GM23338 (cell line): ENCODE measurements at regions not wholly inside any gene's neighbourhood (a gene's known extent, or its start where the extent isn't known, plus 50 kb on each side); places are given as distances from the start of the nearest gene placed in this dataset.

Source experiments
- EZH2 ChIP-seq: fragments of 200-600 bp; sonication (generic); IDR thresholded peaks from one replicate; pipeline ENCODE4 v1.8.0; 2017; ENCODE audit warnings: antibody characterized with exemption, mild to moderate bottlenecking, low read depth; ENCODE audit not compliant: unreplicated experiment
- EZH2phosphoT487 ChIP-seq: fragments of 200-600 bp; sonication (generic); IDR thresholded peaks from one replicate; pipeline ENCODE4 v1.8.1; 2018; ENCODE audit warnings: antibody characterized with exemption; ENCODE audit not compliant: unreplicated experiment
- NANOG ChIP-seq: IDR thresholded peaks from 2 replicates; pipeline ENCODE4 v1.6.1; 2016; ENCODE audit warnings: antibody characterized with exemption, borderline replicate concordance
- POLR2AphosphoS5 ChIP-seq: IDR thresholded peaks from 2 replicates; pipeline ENCODE4 v1.6.1; 2016; ENCODE audit warnings: antibody characterized with exemption, low read depth
- STAT1 ChIP-seq: IDR thresholded peaks from one replicate; pipeline ENCODE4 v1.6.1; 2016; ENCODE audit warnings: antibody characterized with exemption; ENCODE audit not compliant: unreplicated experiment
- ZNF114 ChIP-seq: fragments of 250-450 bp; sonication (Bioruptor Pico); IDR thresholded peaks from 2 replicates; pipeline ENCODE4 v1.5.0; 2020; ENCODE audit warnings: mild to moderate bottlenecking, moderate library complexity
- TF ChIP-seq, protein P1 (sequence below): fragments of 250-450 bp; sonication (Bioruptor Pico); IDR thresholded peaks from 2 replicates; pipeline ENCODE4 v1.5.0; 2020; ENCODE audit warnings: mild to moderate bottlenecking, moderate library complexity
- TF ChIP-seq, protein P2 (sequence below), 2 experiments: fragments of 200-600 bp in 1 of 2; sonication (generic) in 1 of 2; conservative IDR thresholded peaks; 2 replicates each; pipeline versions ENCODE4 v1.5.1 to v1.6.1; 2016 to 2017; ENCODE audit warnings: antibody characterized with exemption in 2 of 2, low read depth in 2 of 2, mild to moderate bottlenecking in 2 of 2, moderate library complexity in 1 of 2
- TF ChIP-seq, protein P3 (sequence below): IDR thresholded peaks from 2 replicates; pipeline ENCODE4 v1.6.1; 2016; ENCODE audit warnings: antibody characterized with exemption

DNA sequence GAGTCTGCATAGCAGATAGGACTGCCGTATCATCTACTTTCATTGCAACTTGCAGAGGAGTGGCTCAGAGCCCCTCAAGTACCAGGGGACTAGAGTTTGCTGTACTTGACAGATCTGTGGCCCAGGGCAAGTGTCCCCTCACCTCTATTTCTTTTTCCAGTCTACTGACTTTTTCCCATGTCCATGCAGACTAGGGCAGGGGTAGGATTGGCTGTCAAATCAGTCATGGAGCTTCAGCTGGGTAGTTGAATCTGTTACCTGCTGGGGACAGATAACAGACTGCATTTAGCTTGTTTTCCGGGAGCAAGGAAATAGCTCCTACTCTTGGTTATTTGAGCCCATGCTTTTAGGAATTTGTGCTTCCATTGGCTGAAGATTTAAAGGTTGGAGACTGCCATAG, 121.0 kb upstream of the CDK13 start (continued):
- TF ChIP-seq, protein P1, sequence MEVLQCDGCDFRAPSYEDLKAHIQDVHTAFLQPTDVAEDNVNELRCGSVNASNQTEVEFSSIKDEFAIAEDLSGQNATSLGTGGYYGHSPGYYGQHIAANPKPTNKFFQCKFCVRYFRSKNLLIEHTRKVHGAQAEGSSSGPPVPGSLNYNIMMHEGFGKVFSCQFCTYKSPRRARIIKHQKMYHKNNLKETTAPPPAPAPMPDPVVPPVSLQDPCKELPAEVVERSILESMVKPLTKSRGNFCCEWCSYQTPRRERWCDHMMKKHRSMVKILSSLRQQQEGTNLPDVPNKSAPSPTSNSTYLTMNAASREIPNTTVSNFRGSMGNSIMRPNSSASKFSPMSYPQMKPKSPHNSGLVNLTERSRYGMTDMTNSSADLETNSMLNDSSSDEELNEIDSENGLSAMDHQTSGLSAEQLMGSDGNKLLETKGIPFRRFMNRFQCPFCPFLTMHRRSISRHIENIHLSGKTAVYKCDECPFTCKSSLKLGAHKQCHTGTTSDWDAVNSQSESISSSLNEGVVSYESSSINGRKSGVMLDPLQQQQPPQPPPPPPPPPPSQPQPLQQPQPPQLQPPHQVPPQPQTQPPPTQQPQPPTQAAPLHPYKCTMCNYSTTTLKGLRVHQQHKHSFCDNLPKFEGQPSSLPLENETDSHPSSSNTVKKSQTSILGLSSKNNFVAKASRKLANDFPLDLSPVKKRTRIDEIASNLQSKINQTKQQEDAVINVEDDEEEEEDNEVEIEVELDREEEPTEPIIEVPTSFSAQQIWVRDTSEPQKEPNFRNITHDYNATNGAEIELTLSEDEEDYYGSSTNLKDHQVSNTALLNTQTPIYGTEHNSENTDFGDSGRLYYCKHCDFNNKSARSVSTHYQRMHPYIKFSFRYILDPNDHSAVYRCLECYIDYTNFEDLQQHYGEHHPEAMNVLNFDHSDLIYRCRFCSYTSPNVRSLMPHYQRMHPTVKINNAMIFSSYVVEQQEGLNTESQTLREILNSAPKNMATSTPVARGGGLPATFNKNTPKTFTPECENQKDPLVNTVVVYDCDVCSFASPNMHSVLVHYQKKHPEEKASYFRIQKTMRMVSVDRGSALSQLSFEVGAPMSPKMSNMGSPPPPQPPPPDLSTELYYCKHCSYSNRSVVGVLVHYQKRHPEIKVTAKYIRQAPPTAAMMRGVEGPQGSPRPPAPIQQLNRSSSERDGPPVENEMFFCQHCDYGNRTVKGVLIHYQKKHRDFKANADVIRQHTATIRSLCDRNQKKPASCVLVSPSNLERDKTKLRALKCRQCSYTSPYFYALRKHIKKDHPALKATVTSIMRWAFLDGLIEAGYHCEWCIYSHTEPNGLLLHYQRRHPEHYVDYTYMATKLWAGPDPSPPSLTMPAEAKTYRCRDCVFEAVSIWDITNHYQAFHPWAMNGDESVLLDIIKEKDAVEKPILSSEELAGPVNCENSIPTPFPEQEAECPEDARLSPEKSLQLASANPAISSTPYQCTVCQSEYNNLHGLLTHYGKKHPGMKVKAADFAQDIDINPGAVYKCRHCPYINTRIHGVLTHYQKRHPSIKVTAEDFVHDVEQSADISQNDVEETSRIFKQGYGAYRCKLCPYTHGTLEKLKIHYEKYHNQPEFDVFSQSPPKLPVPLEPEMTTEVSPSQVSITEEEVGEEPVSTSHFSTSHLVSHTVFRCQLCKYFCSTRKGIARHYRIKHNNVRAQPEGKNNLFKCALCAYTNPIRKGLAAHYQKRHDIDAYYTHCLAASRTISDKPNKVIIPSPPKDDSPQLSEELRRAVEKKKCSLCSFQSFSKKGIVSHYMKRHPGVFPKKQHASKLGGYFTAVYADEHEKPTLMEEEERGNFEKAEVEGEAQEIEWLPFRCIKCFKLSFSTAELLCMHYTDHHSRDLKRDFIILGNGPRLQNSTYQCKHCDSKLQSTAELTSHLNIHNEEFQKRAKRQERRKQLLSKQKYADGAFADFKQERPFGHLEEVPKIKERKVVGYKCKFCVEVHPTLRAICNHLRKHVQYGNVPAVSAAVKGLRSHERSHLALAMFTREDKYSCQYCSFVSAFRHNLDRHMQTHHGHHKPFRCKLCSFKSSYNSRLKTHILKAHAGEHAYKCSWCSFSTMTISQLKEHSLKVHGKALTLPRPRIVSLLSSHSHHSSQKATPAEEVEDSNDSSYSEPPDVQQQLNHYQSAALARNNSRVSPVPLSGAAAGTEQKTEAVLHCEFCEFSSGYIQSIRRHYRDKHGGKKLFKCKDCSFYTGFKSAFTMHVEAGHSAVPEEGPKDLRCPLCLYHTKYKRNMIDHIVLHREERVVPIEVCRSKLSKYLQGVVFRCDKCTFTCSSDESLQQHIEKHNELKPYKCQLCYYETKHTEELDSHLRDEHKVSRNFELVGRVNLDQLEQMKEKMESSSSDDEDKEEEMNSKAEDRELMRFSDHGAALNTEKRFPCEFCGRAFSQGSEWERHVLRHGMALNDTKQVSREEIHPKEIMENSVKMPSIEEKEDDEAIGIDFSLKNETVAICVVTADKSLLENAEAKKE (CRISPR knock-in tag): no peak
- TF ChIP-seq, protein P2, sequence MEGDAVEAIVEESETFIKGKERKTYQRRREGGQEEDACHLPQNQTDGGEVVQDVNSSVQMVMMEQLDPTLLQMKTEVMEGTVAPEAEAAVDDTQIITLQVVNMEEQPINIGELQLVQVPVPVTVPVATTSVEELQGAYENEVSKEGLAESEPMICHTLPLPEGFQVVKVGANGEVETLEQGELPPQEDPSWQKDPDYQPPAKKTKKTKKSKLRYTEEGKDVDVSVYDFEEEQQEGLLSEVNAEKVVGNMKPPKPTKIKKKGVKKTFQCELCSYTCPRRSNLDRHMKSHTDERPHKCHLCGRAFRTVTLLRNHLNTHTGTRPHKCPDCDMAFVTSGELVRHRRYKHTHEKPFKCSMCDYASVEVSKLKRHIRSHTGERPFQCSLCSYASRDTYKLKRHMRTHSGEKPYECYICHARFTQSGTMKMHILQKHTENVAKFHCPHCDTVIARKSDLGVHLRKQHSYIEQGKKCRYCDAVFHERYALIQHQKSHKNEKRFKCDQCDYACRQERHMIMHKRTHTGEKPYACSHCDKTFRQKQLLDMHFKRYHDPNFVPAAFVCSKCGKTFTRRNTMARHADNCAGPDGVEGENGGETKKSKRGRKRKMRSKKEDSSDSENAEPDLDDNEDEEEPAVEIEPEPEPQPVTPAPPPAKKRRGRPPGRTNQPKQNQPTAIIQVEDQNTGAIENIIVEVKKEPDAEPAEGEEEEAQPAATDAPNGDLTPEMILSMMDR (conservative IDR thresholded peaks at IDR 0.05; ENCODE audit: low read depth in 2 of 2): no peak
- TF ChIP-seq EZH2phosphoT487 (no peak), EZH2 (no peak), POLR2AphosphoS5 (no peak), STAT1 (no peak), NANOG (no peak), ZNF114 (no peak)
- TF ChIP-seq, protein P3, sequence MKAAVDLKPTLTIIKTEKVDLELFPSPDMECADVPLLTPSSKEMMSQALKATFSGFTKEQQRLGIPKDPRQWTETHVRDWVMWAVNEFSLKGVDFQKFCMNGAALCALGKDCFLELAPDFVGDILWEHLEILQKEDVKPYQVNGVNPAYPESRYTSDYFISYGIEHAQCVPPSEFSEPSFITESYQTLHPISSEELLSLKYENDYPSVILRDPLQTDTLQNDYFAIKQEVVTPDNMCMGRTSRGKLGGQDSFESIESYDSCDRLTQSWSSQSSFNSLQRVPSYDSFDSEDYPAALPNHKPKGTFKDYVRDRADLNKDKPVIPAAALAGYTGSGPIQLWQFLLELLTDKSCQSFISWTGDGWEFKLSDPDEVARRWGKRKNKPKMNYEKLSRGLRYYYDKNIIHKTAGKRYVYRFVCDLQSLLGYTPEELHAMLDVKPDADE: no peak
